Left lung (tissue), 4 donors: ENCODE measurements at regions not wholly inside any gene's neighbourhood (a gene's known extent, or its start where the extent isn't known, plus 50 kb on each side); places are given as distances from the start of the nearest gene placed in this dataset.

ENCODE experiments used
- ATAC-seq: fragments of 200-7000 bp; cut with Tn5 transposase; one replicate; pipeline ENCODE4 v1.9.1; 2020; ENCODE audit warnings: moderate library complexity
- DNase-seq, 4 donors: peaks; one replicate each; pipeline ENCODE4 v3.0.0-alpha.2; 2013 to 2020
- H3K27ac ChIP-seq, 2 donors: fragments of 200-600 bp; sonication (generic) in 1 of 2; one replicate each; pipeline versions ENCODE4 v1.5.0 to v1.8.0; 2020 to 2021
- H3K27me3 ChIP-seq, 2 donors: fragments of 200-600 bp; sonication (generic) in 1 of 2; one replicate each; pipeline versions ENCODE4 v1.5.0 to v1.8.0; 2020 to 2021
- H3K36me3 ChIP-seq, 2 donors: fragments of 200-600 bp; sonication (generic) in 1 of 2; one replicate each; pipeline versions ENCODE4 v1.5.0 to v1.8.0; 2020 to 2021
- H3K4me1 ChIP-seq, 2 donors: fragments of 200-600 bp; one replicate each; pipeline ENCODE4 v1.8.0; 2021
- H3K4me3 ChIP-seq, 2 donors: fragments of 200-600 bp; sonication (generic) in 1 of 2; one replicate each; pipeline versions ENCODE4 v1.5.0 to v1.8.0; 2020 to 2021; ENCODE audit warnings: mild to moderate bottlenecking in 1 of 2
- H3K9me3 ChIP-seq, 2 donors: fragments of 200-600 bp; sonication (generic) in 1 of 2; one replicate each; pipeline versions ENCODE4 v1.5.0 to v1.8.0; 2020 to 2021
- CTCF ChIP-seq, 2 donors: fragments of 200-600 bp; sonication (generic) in 1 of 2; IDR thresholded peaks; one replicate each; pipeline versions ENCODE4 v1.5.0 to v1.8.0; 2021; ENCODE audit warnings: antibody characterized with exemption in 2 of 2
- intact Hi-C, 2 donors: fragments of 100-400 bp; cut with DNase I; formaldehyde crosslinking; loops; one replicate each; pipeline versions ENCODE4 v1.11.2 to v1.14.2; 2022
- donor health status: DM: no; HTN: yes; CAD: no.
- donor health status: DM: no; HTN: no; CAD: no.

- no peak for ATAC-seq
- H3K36me3 ChIP-seq = no peaks in the 10 kb centered on the region
- no peak for TF ChIP-seq CTCF (IDR thresholded peaks at IDR 0.05)
- H3K27me3 ChIP-seq = no peaks in the 10 kb centered on the region
- H3K4me1 ChIP-seq = no peaks in the 10 kb centered on the region
- DNase-seq = no peak
- peaks cover 0 to 1% of the 10 kb centered on the region in 2 donors for H3K9me3 ChIP-seq
- H3K27ac ChIP-seq = no peak overlapping the region
- intact Hi-C loops = no loop called here
- no peak overlapping the region for H3K4me3 ChIP-seq
Measured at GRCh38 chr5:116654925-116655324, 80.3 kb upstream of the SEMA6A start.

GRCh38 chr5:116652903-116653302 is 78.3 kb upstream of the SEMA6A start:
- intact Hi-C loops = no loop called here
- Histone ChIP-seq H3K27ac (no peak overlapping the region), H3K27me3 (no peaks in the 10 kb centered on the region), H3K9me3 (no peaks in the 10 kb centered on the region), H3K36me3 (no peaks in the 10 kb centered on the region), H3K4me3 (no peak overlapping the region), H3K4me1 (no peaks in the 10 kb centered on the region)
- peak; percentile 50 for ATAC-seq
- TF ChIP-seq CTCF (IDR thresholded peaks at IDR 0.05) = no peak
- DNase-seq = peak in 2 of 4 donors; percentile 56 to 66

- no peak overlapping the region for H3K27ac ChIP-seq
- H3K4me3 ChIP-seq = no peak overlapping the region
- H3K4me1 ChIP-seq = no peaks in the 10 kb centered on the region
- H3K27me3 ChIP-seq = no peaks in the 10 kb centered on the region
- DNase-seq (peak in 2 of 4 donors; percentile 29 to 58), ATAC-seq (peak; percentile 58)
- H3K36me3 ChIP-seq = no peaks in the 10 kb centered on the region
- intact Hi-C loops = no loop called here
- H3K9me3 ChIP-seq = no peaks in the 10 kb centered on the region
- TF ChIP-seq CTCF (IDR thresholded peaks at IDR 0.05) = no peak
Measured at GRCh38 chr5:116652196-116652729, 77.6 kb upstream of the SEMA6A start.

- Histone ChIP-seq H3K27me3 (no peaks in the 10 kb centered on the region), H3K9me3 (no peaks in the 10 kb centered on the region), H3K4me1 (no peaks in the 10 kb centered on the region), H3K36me3 (no peaks in the 10 kb centered on the region), H3K27ac (no peak overlapping the region), H3K4me3 (no peak overlapping the region)
- intact Hi-C loops = no loop called here
- TF ChIP-seq CTCF (IDR thresholded peaks at IDR 0.05) = no peak
- no peak for DNase-seq
- ATAC-seq = no peak
Measured at GRCh38 chr5:116651653-116652052, 77.0 kb upstream of the SEMA6A start.

GRCh38 chr5:116650964-116651363 is 76.3 kb upstream of the SEMA6A start:
- no peak overlapping the region for H3K4me3 ChIP-seq
- TF ChIP-seq CTCF (IDR thresholded peaks at IDR 0.05) = no peak
- intact Hi-C loops = no loop called here
- no peaks in the 10 kb centered on the region for H3K4me1 ChIP-seq
- H3K36me3 ChIP-seq = no peaks in the 10 kb centered on the region
- no peak overlapping the region for H3K27ac ChIP-seq
- DNase-seq = no peak
- H3K9me3 ChIP-seq = no peaks in the 10 kb centered on the region
- H3K27me3 ChIP-seq = no peaks in the 10 kb centered on the region
- ATAC-seq = no peak
